Skeletal muscle satellite cell (primary cell): ENCODE measurements at regions not wholly inside any gene's neighbourhood (a gene's known extent, or its start where the extent isn't known, plus 50 kb on each side); places are given as distances from the start of the nearest gene placed in this dataset.

Experiments used
- H3K27me3 ChIP-seq: 2 replicates; pipeline ENCODE4 v1.7.0; 2013; ENCODE audit warnings: low read length; ENCODE audit not compliant: control insufficient read depth, insufficient read depth
- H3K36me3 ChIP-seq: 2 replicates; pipeline ENCODE4 v1.7.0; 2013; ENCODE audit warnings: mild to moderate bottlenecking, control low read depth, low read length; ENCODE audit not compliant: insufficient read depth
- H3K4me1 ChIP-seq: 2 replicates; pipeline ENCODE4 v1.7.0; 2013; ENCODE audit warnings: low read length; ENCODE audit not compliant: control insufficient read depth, insufficient read depth
- H3K4me2 ChIP-seq: 2 replicates; pipeline ENCODE4 v1.7.0; 2013; ENCODE audit warnings: mild to moderate bottlenecking, low read length
- H3K4me3 ChIP-seq: 2 replicates; pipeline ENCODE4 v1.7.0; 2013; ENCODE audit warnings: low read length
- H3K9ac ChIP-seq: 2 replicates; pipeline ENCODE4 v1.7.0; 2013; ENCODE audit warnings: mild to moderate bottlenecking, low read depth, low read length, moderate library complexity
- H3K9me3 ChIP-seq: replicated peaks from 2 replicates; pipeline ENCODE4 v1.7.0; 2013; ENCODE audit warnings: mild to moderate bottlenecking, control low read depth, low read length

DNA sequence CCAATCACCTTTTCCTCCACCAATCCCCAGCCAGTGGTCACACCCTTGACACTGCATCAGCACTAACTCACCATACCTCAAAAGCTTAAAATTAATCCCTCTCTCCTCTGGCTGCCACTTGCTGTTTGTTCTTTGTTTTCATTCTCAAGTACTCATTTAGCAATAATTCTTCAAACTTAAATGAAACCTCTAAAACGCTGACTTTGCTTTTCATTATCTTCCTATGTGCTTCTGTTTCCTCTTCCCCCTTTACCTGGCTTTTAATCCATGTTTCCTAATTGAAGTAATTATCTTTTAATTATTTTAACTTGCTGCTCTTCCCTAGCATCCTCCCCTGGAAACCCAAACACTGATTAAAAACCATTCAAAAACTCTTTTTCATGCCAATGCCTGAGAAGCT is 348.9 kb upstream of the MEOX2 start:
- Histone ChIP-seq H3K9ac (no peak overlapping the region), H3K4me2 (no peak overlapping the region), H3K9me3 (no peaks in the 10 kb centered on the region), H3K36me3 (no peaks in the 10 kb centered on the region), H3K4me3 (no peak overlapping the region), H3K27me3 (no peaks in the 10 kb centered on the region), H3K4me1 (peaks cover 10% of the 10 kb centered on the region)

- Histone ChIP-seq H3K4me1 (peaks cover 10% of the 10 kb centered on the region), H3K9ac (no peak overlapping the region), H3K27me3 (no peaks in the 10 kb centered on the region), H3K9me3 (no peaks in the 10 kb centered on the region), H3K4me2 (no peak overlapping the region), H3K4me3 (no peak overlapping the region), H3K36me3 (no peaks in the 10 kb centered on the region)
These were observed 348.4 kb upstream of the MEOX2 start for GRCh38 chr7:16034866-16035265.

- Histone ChIP-seq H3K27me3 (no peaks in the 10 kb centered on the region), H3K36me3 (no peaks in the 10 kb centered on the region), H3K9me3 (no peaks in the 10 kb centered on the region), H3K9ac (no peak overlapping the region), H3K4me1 (peaks cover 10% of the 10 kb centered on the region), H3K4me2 (no peak overlapping the region), H3K4me3 (no peak overlapping the region)
These were observed 347.9 kb upstream of the MEOX2 start for GRCh38 chr7:16034353-16034752.

- Histone ChIP-seq H3K4me1 (peaks cover 19% of the 10 kb centered on the region), H3K4me2 (no peak overlapping the region), H3K9me3 (no peaks in the 10 kb centered on the region), H3K27me3 (no peaks in the 10 kb centered on the region), H3K36me3 (no peaks in the 10 kb centered on the region), H3K9ac (no peak overlapping the region), H3K4me3 (no peak overlapping the region)
These were observed 346.8 kb upstream of the MEOX2 start for GRCh38 chr7:16033233-16033632.

DNA sequence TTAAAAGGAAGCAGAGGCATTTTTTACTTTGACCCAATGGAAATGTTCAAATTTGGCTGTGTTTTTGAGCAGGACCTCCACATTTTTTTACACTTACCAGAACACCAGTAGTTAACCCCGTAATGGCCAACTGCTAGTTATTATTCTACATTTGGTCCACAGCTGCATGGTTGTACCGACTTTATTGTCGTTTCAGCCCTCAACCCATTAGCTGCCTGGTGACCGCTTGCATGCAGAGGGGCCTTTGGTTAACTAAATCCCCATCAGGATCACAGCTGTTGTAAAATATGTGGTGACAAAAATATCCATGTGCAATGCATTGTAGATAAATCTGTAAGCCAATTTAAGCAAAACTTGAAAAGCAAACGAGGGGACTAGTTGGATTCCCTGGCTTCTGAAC is 342.2 kb upstream of the MEOX2 start:
- Histone ChIP-seq H3K4me3 (no peak overlapping the region), H3K9me3 (no peaks in the 10 kb centered on the region), H3K9ac (no peak overlapping the region), H3K36me3 (no peaks in the 10 kb centered on the region), H3K4me1 (peaks cover 36% of the 10 kb centered on the region), H3K27me3 (no peaks in the 10 kb centered on the region), H3K4me2 (no peak overlapping the region)

DNA sequence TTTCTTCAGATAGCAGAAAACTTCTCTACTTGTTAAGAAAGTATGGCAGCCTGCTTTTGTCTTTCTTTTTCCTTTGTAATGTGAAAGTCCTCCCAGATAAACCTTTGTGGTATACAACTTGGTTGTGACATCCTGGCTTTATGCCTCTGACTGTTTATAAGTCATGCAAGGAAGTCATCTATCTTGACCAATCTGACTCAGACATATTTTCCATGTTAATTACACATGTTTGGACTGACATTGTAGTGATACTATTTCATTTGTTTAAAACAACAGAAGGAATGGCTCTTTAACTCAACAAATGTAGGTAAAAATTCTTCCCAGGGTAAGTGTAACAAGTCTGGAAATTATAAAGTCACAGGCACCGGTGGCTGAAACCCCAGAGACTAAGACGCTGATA is 341.6 kb upstream of the MEOX2 start:
- no peak overlapping the region for H3K4me3 ChIP-seq
- peak overlapping the region; percentile 16 for H3K4me2 ChIP-seq
- H3K9ac ChIP-seq, result peak overlapping the region; percentile 27
- H3K36me3 ChIP-seq, result no peaks in the 10 kb centered on the region
- H3K4me1 ChIP-seq, result peaks cover 36% of the 10 kb centered on the region
- no peaks in the 10 kb centered on the region for H3K27me3 ChIP-seq
- H3K9me3 ChIP-seq, result no peaks in the 10 kb centered on the region

DNA sequence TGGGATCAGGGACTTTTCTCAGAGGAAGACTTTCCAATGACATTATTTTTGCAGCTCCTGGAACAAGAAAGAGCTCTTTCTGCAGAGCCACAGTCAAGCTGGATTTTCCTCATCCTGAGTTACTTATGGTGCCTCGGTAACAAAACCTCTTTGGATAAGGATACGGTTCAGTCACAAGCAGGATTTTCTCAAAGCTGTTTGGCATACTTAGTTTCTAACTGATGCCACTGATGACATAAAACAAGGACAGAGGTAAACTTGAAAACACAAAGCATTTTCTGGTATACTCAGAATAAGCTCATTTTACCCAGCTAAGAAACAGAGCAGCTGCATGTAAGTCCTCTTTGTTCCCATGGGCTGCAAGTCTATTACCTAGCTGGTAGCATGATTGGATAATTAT is 340.9 kb upstream of the MEOX2 start:
- H3K27me3 ChIP-seq, result no peaks in the 10 kb centered on the region
- H3K4me1 ChIP-seq, result peaks cover 36% of the 10 kb centered on the region
- H3K9ac ChIP-seq, result peak overlapping the region; percentile 27
- no peak overlapping the region for H3K4me3 ChIP-seq
- H3K9me3 ChIP-seq, result no peaks in the 10 kb centered on the region
- H3K36me3 ChIP-seq, result no peaks in the 10 kb centered on the region
- peak overlapping the region; percentile 16 for H3K4me2 ChIP-seq

- Histone ChIP-seq H3K4me1 (peaks cover 36% of the 10 kb centered on the region), H3K9me3 (no peaks in the 10 kb centered on the region), H3K9ac (peak overlapping the region; percentile 0), H3K27me3 (no peaks in the 10 kb centered on the region), H3K4me3 (no peak overlapping the region), H3K36me3 (no peaks in the 10 kb centered on the region), H3K4me2 (peak overlapping the region; percentile 17)
These were observed 340.0 kb upstream of the MEOX2 start for GRCh38 chr7:16026253-16027020.

- Histone ChIP-seq H3K27me3 (no peaks in the 10 kb centered on the region), H3K36me3 (no peaks in the 10 kb centered on the region)
These were observed 339.2 kb upstream of the MEOX2 start for GRCh38 chr7:16025696-16026095.

DNA sequence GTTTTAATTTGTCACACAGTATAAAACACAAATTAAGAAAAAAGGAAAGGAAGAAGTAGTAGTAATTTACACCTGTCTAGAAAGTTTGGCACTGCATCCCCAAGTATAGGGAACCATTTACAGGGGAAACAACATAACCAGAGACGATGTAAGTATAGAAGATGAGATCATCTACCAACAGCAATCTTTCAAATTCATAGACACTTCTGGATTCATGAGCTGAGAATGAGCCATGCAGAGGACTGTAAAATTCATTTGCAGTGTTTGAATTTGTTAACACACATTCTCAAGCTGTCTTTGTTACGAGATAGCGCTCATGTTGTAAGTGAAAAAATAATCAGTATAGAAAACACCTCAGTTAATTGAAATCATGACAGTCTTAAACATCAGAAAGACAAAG is 337.0 kb upstream of the MEOX2 start:
- no peak overlapping the region for H3K4me2 ChIP-seq
- no peak overlapping the region for H3K4me3 ChIP-seq
- H3K9ac ChIP-seq, result no peak overlapping the region
- no peaks in the 10 kb centered on the region for H3K27me3 ChIP-seq
- H3K4me1 ChIP-seq, result peaks cover 29% of the 10 kb centered on the region
- no peaks in the 10 kb centered on the region for H3K9me3 ChIP-seq
- no peaks in the 10 kb centered on the region for H3K36me3 ChIP-seq

More at GRCh38 chr7:16025696-16026095, 339.2 kb upstream of the MEOX2 start:
- H3K4me3 ChIP-seq, result no peak overlapping the region
- H3K4me1 ChIP-seq, result peaks cover 36% of the 10 kb centered on the region
- H3K9ac ChIP-seq, result no peak overlapping the region
- peak overlapping the region; percentile 17 for H3K4me2 ChIP-seq
- H3K9me3 ChIP-seq, result no peaks in the 10 kb centered on the region

DNA sequence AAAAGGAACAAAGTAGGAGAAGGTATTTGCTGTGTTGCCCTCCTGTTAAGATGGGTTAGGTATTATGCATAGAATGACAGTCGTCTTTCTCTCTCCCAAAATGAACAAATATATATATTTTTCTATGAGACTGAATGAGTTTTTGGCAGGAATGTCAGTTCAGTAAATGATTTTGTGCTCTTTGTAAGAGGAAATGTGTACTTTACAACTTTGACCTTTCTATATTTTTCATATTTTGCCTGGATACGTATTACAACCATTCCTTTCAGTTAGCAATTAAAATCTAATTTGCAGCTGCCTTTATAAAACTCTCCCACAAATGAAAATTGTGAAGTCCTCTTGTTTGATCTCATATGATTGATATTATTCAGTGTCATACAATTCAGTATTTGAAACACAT is 336.6 kb upstream of the MEOX2 start:
- H3K9ac ChIP-seq, result no peak overlapping the region
- H3K9me3 ChIP-seq, result no peaks in the 10 kb centered on the region
- no peak overlapping the region for H3K4me2 ChIP-seq
- no peaks in the 10 kb centered on the region for H3K27me3 ChIP-seq
- peaks cover 25% of the 10 kb centered on the region for H3K4me1 ChIP-seq
- no peaks in the 10 kb centered on the region for H3K36me3 ChIP-seq
- H3K4me3 ChIP-seq, result no peak overlapping the region

GRCh38 chr7:16021851-16022250 is 335.4 kb upstream of the MEOX2 start:
- Histone ChIP-seq H3K9ac (no peak overlapping the region), H3K4me3 (no peak overlapping the region), H3K36me3 (no peaks in the 10 kb centered on the region), H3K4me2 (no peak overlapping the region), H3K9me3 (no peaks in the 10 kb centered on the region), H3K27me3 (no peaks in the 10 kb centered on the region), H3K4me1 (peaks cover 13% of the 10 kb centered on the region)
